Smooth muscle cell (in vitro differentiated cells): ENCODE measurements at regions not wholly inside any gene's neighbourhood (a gene's known extent, or its start where the extent isn't known, plus 50 kb on each side); places are given as distances from the start of the nearest gene placed in this dataset.

Source experiments
- DNase-seq: peaks from one replicate; lab custom pipeline; 2025; ENCODE audit not compliant: unreplicated experiment; lab: John Stamatoyannopoulos, UW
- H2AFZ ChIP-seq: fragments of 200-600 bp; sonication (generic); 2 replicates; pipeline ENCODE4 v1.6.0; 2016; ENCODE audit warnings: antibody characterized with exemption, low read depth, mild to moderate bottlenecking
- H3F3A ChIP-seq: fragments of 200-600 bp; sonication (generic); 2 replicates; pipeline ENCODE4 v1.6.0; 2017; ENCODE audit warnings: antibody characterized with exemption, low read depth
- H3K27ac ChIP-seq: fragments of 200-600 bp; sonication (generic); 2 replicates; pipeline ENCODE4 v1.5.1; 2016; ENCODE audit warnings: low read depth, mild to moderate bottlenecking
- H3K27me3 ChIP-seq: fragments of 200-600 bp; sonication (generic); 2 replicates; pipeline ENCODE4 v1.6.1; 2016; ENCODE audit warnings: low read depth, mild to moderate bottlenecking
- H3K36me3 ChIP-seq: fragments of 200-600 bp; sonication (generic); 2 replicates; pipeline ENCODE4 v1.5.1; 2016; ENCODE audit warnings: low read depth
- H3K4me1 ChIP-seq: fragments of 200-600 bp; sonication (generic); 2 replicates; pipeline ENCODE4 v1.5.1; 2016; ENCODE audit warnings: low read depth
- H3K4me2 ChIP-seq: fragments of 200-600 bp; sonication (generic); 2 replicates; pipeline ENCODE4 v1.6.0; 2016; ENCODE audit warnings: mild to moderate bottlenecking
- H3K4me3 ChIP-seq: fragments of 200-600 bp; sonication (generic); 2 replicates; pipeline ENCODE4 v1.5.1; 2016; ENCODE audit warnings: mild to moderate bottlenecking
- H3K79me2 ChIP-seq: fragments of 200-600 bp; sonication (generic); 2 replicates; pipeline ENCODE4 v1.6.0; 2016; ENCODE audit warnings: low read depth, mild to moderate bottlenecking
- H3K9ac ChIP-seq: fragments of 200-600 bp; sonication (generic); 2 replicates; pipeline ENCODE4 v1.6.0; 2016; ENCODE audit warnings: low read depth
- H3K9me3 ChIP-seq: fragments of 200-600 bp; sonication (generic); replicated peaks from 2 replicates; pipeline ENCODE4 v1.5.1; 2016; ENCODE audit warnings: low read depth
- H4K20me1 ChIP-seq: fragments of 200-600 bp; sonication (generic); 2 replicates; pipeline ENCODE4 v1.6.0; 2016; ENCODE audit warnings: low read depth
- WGBS: methylation state at CpG from one replicate; pipeline ENCODE4 v1.1.7; 2016; ENCODE audit warnings: low lambda C conversion rate; 5-methylcytosine and 5-hydroxymethylcytosine counted together
- TF ChIP-seq, protein P1 (sequence below): fragments of 200-600 bp; sonication (generic); IDR thresholded peaks from 2 replicates; pipeline ENCODE4 v1.5.1; 2017; ENCODE audit warnings: borderline replicate concordance, mild to moderate bottlenecking, antibody characterized with exemption; ENCODE audit not compliant: insufficient read depth, poor library complexity, severe bottlenecking

GRCh38 chr16:62969711-62970318, 933.6 kb upstream of the CDH8 start:
- H3K27ac ChIP-seq = no peak overlapping the region
- H3K9me3 ChIP-seq = no peaks in the 10 kb centered on the region
- no peaks in the 10 kb centered on the region for H3K4me1 ChIP-seq
- no peaks in the 10 kb centered on the region for H3K36me3 ChIP-seq
- no peak overlapping the region for H2AFZ ChIP-seq
- no peak overlapping the region for H3K4me2 ChIP-seq
- no peak overlapping the region for H3K9ac ChIP-seq
- H3K4me3 ChIP-seq = no peak overlapping the region
- no peaks in the 10 kb centered on the region for H3K27me3 ChIP-seq
- DNase-seq = no peak
- H3K79me2 ChIP-seq = no peaks in the 10 kb centered on the region
- no peaks in the 10 kb centered on the region for H4K20me1 ChIP-seq
- TF ChIP-seq, protein P1, sequence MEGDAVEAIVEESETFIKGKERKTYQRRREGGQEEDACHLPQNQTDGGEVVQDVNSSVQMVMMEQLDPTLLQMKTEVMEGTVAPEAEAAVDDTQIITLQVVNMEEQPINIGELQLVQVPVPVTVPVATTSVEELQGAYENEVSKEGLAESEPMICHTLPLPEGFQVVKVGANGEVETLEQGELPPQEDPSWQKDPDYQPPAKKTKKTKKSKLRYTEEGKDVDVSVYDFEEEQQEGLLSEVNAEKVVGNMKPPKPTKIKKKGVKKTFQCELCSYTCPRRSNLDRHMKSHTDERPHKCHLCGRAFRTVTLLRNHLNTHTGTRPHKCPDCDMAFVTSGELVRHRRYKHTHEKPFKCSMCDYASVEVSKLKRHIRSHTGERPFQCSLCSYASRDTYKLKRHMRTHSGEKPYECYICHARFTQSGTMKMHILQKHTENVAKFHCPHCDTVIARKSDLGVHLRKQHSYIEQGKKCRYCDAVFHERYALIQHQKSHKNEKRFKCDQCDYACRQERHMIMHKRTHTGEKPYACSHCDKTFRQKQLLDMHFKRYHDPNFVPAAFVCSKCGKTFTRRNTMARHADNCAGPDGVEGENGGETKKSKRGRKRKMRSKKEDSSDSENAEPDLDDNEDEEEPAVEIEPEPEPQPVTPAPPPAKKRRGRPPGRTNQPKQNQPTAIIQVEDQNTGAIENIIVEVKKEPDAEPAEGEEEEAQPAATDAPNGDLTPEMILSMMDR = no peak
- H3F3A ChIP-seq = no peaks in the 10 kb centered on the region

GRCh38 chr16:62967611-62968010, 931.4 kb upstream of the CDH8 start:
- Histone ChIP-seq H3K4me3 (no peak overlapping the region), H3K4me2 (no peak overlapping the region), H3F3A (no peaks in the 10 kb centered on the region), H4K20me1 (no peaks in the 10 kb centered on the region), H3K27me3 (no peaks in the 10 kb centered on the region), H3K9me3 (no peaks in the 10 kb centered on the region), H3K9ac (no peak overlapping the region), H3K27ac (no peak overlapping the region), H3K36me3 (no peaks in the 10 kb centered on the region), H3K79me2 (no peaks in the 10 kb centered on the region), H3K4me1 (no peaks in the 10 kb centered on the region), H2AFZ (no peak overlapping the region)
- TF ChIP-seq, protein P1 = no peak
- 87% methylated on average over 2 of the region's 2 CpGs for WGBS
- DNase-seq = no peak

DNA sequence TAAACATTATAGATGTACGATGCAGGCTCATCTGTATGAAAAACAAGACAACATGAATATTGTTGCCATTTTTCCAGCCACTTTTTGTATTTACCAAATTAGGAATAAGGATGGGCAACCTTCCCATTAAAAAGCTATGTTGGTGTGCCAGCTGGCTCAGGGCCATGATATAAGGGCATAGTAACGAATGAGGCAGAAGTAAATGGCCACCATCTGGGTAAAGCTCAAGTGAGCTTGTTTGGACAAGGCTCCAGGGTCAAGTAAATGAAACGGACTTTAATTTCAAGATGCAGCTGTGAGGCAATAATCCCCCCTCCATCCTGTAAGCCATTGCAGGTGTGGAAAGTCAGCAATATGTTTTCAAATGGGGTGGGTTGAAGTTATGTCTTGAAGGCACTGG, 930.9 kb upstream of the CDH8 start:
- Histone ChIP-seq H3K4me1 (no peaks in the 10 kb centered on the region), H3K79me2 (no peaks in the 10 kb centered on the region), H4K20me1 (no peaks in the 10 kb centered on the region), H3K27ac (no peak overlapping the region), H3K4me2 (no peak overlapping the region), H3K27me3 (no peaks in the 10 kb centered on the region), H3K36me3 (no peaks in the 10 kb centered on the region), H3K4me3 (no peak overlapping the region), H3K9ac (no peak overlapping the region), H2AFZ (no peak overlapping the region), H3K9me3 (no peaks in the 10 kb centered on the region), H3F3A (no peaks in the 10 kb centered on the region)
- no peak for DNase-seq
- WGBS = 85% methylated on average over 3 of the region's 3 CpGs
- TF ChIP-seq, protein P1 = no peak

- TF ChIP-seq, protein P1 = no peak
- Histone ChIP-seq H3K36me3 (no peaks in the 10 kb centered on the region), H3K4me2 (no peak overlapping the region), H3K4me1 (no peaks in the 10 kb centered on the region), H2AFZ (no peak overlapping the region), H3K79me2 (no peaks in the 10 kb centered on the region), H3F3A (no peaks in the 10 kb centered on the region), H3K27me3 (no peaks in the 10 kb centered on the region), H3K4me3 (no peak overlapping the region), H3K27ac (no peak overlapping the region), H3K9ac (no peak overlapping the region), H4K20me1 (no peaks in the 10 kb centered on the region), H3K9me3 (no peaks in the 10 kb centered on the region)
- no peak for DNase-seq
- 88% methylated on average over 1 of the region's 1 CpG for WGBS
These were observed 930.4 kb upstream of the CDH8 start for GRCh38 chr16:62966626-62967025.
